GM12891 (cell line): ENCODE measurements at regions not wholly inside any gene's neighbourhood (a gene's known extent, or its start where the extent isn't known, plus 50 kb on each side); places are given as distances from the start of the nearest gene placed in this dataset.

Source experiments
- POLR2A ChIP-seq: IDR thresholded peaks from 2 replicates; pipeline ENCODE4 v1.6.1; 2011; ENCODE audit warnings: low read depth, low read length, control low read depth
- POLR2AphosphoS5 ChIP-seq: IDR thresholded peaks from 2 replicates; pipeline ENCODE4 v1.6.1; 2011; ENCODE audit warnings: low read depth, low read length, control low read depth

DNA sequence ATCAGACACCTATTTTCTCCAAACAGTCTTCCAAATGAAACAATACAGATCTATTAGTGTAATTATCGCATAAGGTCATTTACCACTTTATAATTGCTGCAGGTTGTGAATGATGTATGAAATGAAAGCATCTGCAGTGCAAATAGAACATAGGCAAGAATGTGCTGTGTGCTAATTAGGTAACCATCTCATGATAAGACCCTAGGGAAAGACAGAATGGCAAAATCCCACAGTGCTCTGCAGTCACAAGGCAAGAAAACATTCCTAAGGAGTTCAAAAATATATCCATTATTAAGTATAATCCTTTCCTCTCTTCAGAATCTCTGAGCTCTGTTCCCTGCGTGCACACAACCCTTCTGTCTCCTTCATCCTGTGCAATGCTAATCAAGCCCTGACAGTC is 488.1 kb downstream of the NR4A2 start:
- no peak for TF ChIP-seq POLR2A
- no peak for TF ChIP-seq POLR2AphosphoS5
